IMR-90 (cell line): ENCODE measurements at regions not wholly inside any gene's neighbourhood (a gene's known extent, or its start where the extent isn't known, plus 50 kb on each side); places are given as distances from the start of the nearest gene placed in this dataset.

ENCODE experiments used
- ATAC-seq: fragments of 200-7000 bp; cut with Tn5 transposase; 2 replicates; pipeline ENCODE4 v1.9.1; 2020; ENCODE audit warnings: low read depth, mild to moderate bottlenecking, moderate library complexity
- BruUV-seq: library from RNA; stranded (reverse); fragments of 400-500 nt; replicated peaks from 2 replicates; lab custom pipeline; 2021; lab: Mats Ljungman, UMichigan
- CTCF ChIA-PET: fragments of 300-600 bp; formaldehyde crosslinking; extraction: SDS; loops from one replicate; lab custom pipeline; 2021; ENCODE audit warnings: antibody characterized with exemption; lab: Yijun Ruan, JAX
- POLR2A ChIA-PET: fragments of 300-600 bp; sonication (Branson Sonifier 250); formaldehyde crosslinking; loops from one replicate; lab custom pipeline; 2022; ENCODE audit warnings: antibody characterized with exemption; ENCODE audit not compliant: unreplicated experiment; lab: Charles Lee
- DNase-seq: peaks from one replicate; pipeline ENCODE4 v3.0.0; 2013
- H2AFZ ChIP-seq: replicated peaks from 2 replicates; pipeline ENCODE3; 2013; ENCODE audit warnings: low read length, mild to moderate bottlenecking; ENCODE audit not compliant: poor library complexity
- H2AK5ac ChIP-seq: 2 replicates; pipeline ENCODE4 v1.6.1; 2013; ENCODE audit warnings: low read depth, low read length, inconsistent platforms
- H2AK9ac ChIP-seq: replicated peaks from 2 replicates; pipeline ENCODE3; 2013; ENCODE audit warnings: mild to moderate bottlenecking, low read depth, low read length, moderate library complexity; ENCODE audit not compliant: poor library complexity
- H2BK120ac ChIP-seq: 2 replicates; pipeline ENCODE4 v1.6.1; 2013; ENCODE audit warnings: low read depth, low read length, inconsistent platforms
- H2BK15ac ChIP-seq: 3 replicates; pipeline ENCODE4 v1.6.1; 2013; ENCODE audit warnings: low read depth, low read length, inconsistent platforms
- H2BK20ac ChIP-seq: 2 replicates; pipeline ENCODE4 v1.6.1; 2013; ENCODE audit warnings: low read depth, mild to moderate bottlenecking, inconsistent platforms, low read length, moderate library complexity
- H2BK5ac ChIP-seq: 2 replicates; pipeline ENCODE4 v1.6.1; 2013; ENCODE audit warnings: mild to moderate bottlenecking, low read depth, low read length, inconsistent platforms; ENCODE audit not compliant: poor library complexity, severe bottlenecking
- H3K14ac ChIP-seq: replicated peaks from 2 replicates; pipeline ENCODE4 v1.6.1; 2013; ENCODE audit warnings: low read depth, low read length, inconsistent platforms
- H3K18ac ChIP-seq: 2 replicates; pipeline ENCODE4 v1.6.1; 2013; ENCODE audit warnings: low read depth, low read length, control low read depth
- H3K23ac ChIP-seq: 2 replicates; pipeline ENCODE4 v1.6.1; 2013; ENCODE audit warnings: low read depth, low read length, inconsistent platforms
- H3K27ac ChIP-seq: 2 replicates; pipeline ENCODE4 v1.5.1; 2013; ENCODE audit warnings: mild to moderate bottlenecking, control low read depth, low read length; ENCODE audit not compliant: insufficient read depth
- H3K27me3 ChIP-seq: 2 replicates; pipeline ENCODE4 v1.6.1; 2013; ENCODE audit warnings: low read length; ENCODE audit not compliant: control insufficient read depth, insufficient read depth
- H3K36me3 ChIP-seq: 2 replicates; pipeline ENCODE4 v1.6.1; 2013; ENCODE audit warnings: low read length, mixed read lengths; ENCODE audit not compliant: control insufficient read depth, insufficient read depth
- H3K4ac ChIP-seq: 2 replicates; pipeline ENCODE4 v1.6.1; 2013; ENCODE audit warnings: low read depth, low read length, inconsistent platforms
- H3K4me1 ChIP-seq: 2 replicates; pipeline ENCODE4 v1.6.1; 2013; ENCODE audit warnings: low read length, mixed read lengths; ENCODE audit not compliant: control insufficient read depth, insufficient read depth
- H3K4me2 ChIP-seq: 2 replicates; pipeline ENCODE4 v1.6.1; 2013; ENCODE audit warnings: low read depth, mild to moderate bottlenecking, control low read depth, low read length, moderate library complexity
- H3K4me3 ChIP-seq: 2 replicates; pipeline ENCODE4 v1.5.1; 2013; ENCODE audit warnings: low read depth, mild to moderate bottlenecking, control low read depth, low read length, moderate library complexity; ENCODE audit not compliant: insufficient read depth
- H3K56ac ChIP-seq: 2 replicates; pipeline ENCODE4 v1.6.1; 2013; ENCODE audit warnings: low read length, inconsistent platforms; ENCODE audit not compliant: insufficient read depth; ENCODE audit errors: extremely low read depth
- H3K79me1 ChIP-seq, 2 experiments: 2 replicates each; pipeline ENCODE4 v1.6.1; 2013; ENCODE audit warnings: low read length in 2 of 2, inconsistent platforms in 1 of 2, low read depth in 1 of 2
- H3K9ac ChIP-seq: 2 replicates; pipeline ENCODE4 v1.6.1; 2013; ENCODE audit warnings: low read depth, low read length, control low read depth
- H3K9me1 ChIP-seq: 2 replicates; pipeline ENCODE4 v1.6.1; 2013; ENCODE audit warnings: low read length, inconsistent platforms; ENCODE audit not compliant: insufficient read depth
- H3K9me3 ChIP-seq: 2 replicates; pipeline ENCODE4 v1.6.1; 2013; ENCODE audit warnings: low read length; ENCODE audit not compliant: control insufficient read depth, insufficient read depth
- H4K20me1 ChIP-seq: 2 replicates; pipeline ENCODE4 v1.6.1; 2013; ENCODE audit warnings: low read length, inconsistent platforms; ENCODE audit not compliant: insufficient read depth
- H4K5ac ChIP-seq: 2 replicates; pipeline ENCODE4 v1.6.1; 2013; ENCODE audit warnings: mild to moderate bottlenecking, low read depth, low read length, control low read depth
- H4K8ac ChIP-seq, 2 experiments: 2 replicates each; pipeline ENCODE4 v1.6.1; 2013; ENCODE audit warnings: low read depth in 2 of 2, low read length in 2 of 2, control low read depth in 1 of 2, inconsistent platforms in 1 of 2
- H4K91ac ChIP-seq: 2 replicates; pipeline ENCODE4 v1.6.1; 2013; ENCODE audit warnings: low read depth, low read length, inconsistent platforms; ENCODE audit not compliant: insufficient read depth
- BHLHE40 ChIP-seq: fragments of 150-350 bp; IDR thresholded peaks from 2 replicates; pipeline ENCODE4 v1.6.1; 2016; ENCODE audit warnings: mild to moderate bottlenecking, low read depth, low read length
- CEBPB ChIP-seq: IDR thresholded peaks from 2 replicates; pipeline ENCODE4 v1.6.1; 2012; ENCODE audit warnings: low read depth, low read length, improper control_type of control experiment
- CHD1 ChIP-seq: IDR thresholded peaks from 2 replicates; pipeline ENCODE4 v1.6.1; 2012; ENCODE audit warnings: low read depth, low read length, improper control_type of control experiment
- CTCF ChIP-seq: conservative IDR thresholded peaks from 2 replicates; pipeline ENCODE4 v1.5.1; 2012; ENCODE audit warnings: mild to moderate bottlenecking, low read depth, low read length, improper control_type of control experiment
- ELK1 ChIP-seq: fragments of 150-350 bp; IDR thresholded peaks from 2 replicates; pipeline ENCODE4 v1.6.1; 2016; ENCODE audit warnings: low read depth, mild to moderate bottlenecking, low read length, moderate library complexity, borderline replicate concordance
- FOS ChIP-seq: fragments of 150-350 bp; IDR thresholded peaks from 2 replicates; pipeline ENCODE4 v1.6.1; 2016; ENCODE audit warnings: low read depth, low read length
- MAFK ChIP-seq: IDR thresholded peaks from 2 replicates; pipeline ENCODE4 v1.6.1; 2012; ENCODE audit warnings: low read depth, low read length, improper control_type of control experiment
- MAZ ChIP-seq: IDR thresholded peaks from 2 replicates; pipeline ENCODE4 v1.6.1; 2012; ENCODE audit warnings: low read depth, mild to moderate bottlenecking, low read length, improper control_type of control experiment, moderate library complexity, borderline replicate concordance
- MXI1 ChIP-seq: IDR thresholded peaks from 2 replicates; pipeline ENCODE4 v1.6.1; 2012; ENCODE audit warnings: low read depth, mild to moderate bottlenecking, low read length, moderate library complexity, borderline replicate concordance
- NFE2L2 ChIP-seq: fragments of 150-350 bp; IDR thresholded peaks from 2 replicates; pipeline ENCODE4 v1.6.1; 2016; ENCODE audit warnings: low read depth, mild to moderate bottlenecking, low read length
- POLR2A ChIP-seq: IDR thresholded peaks from 2 replicates; pipeline ENCODE4 v1.6.1; 2012; ENCODE audit warnings: mild to moderate bottlenecking, low read depth, low read length
- RAD21 ChIP-seq: IDR thresholded peaks from 2 replicates; pipeline ENCODE4 v1.6.1; 2012; ENCODE audit warnings: low read length, improper control_type of control experiment
- RCOR1 ChIP-seq: IDR thresholded peaks from 2 replicates; pipeline ENCODE4 v1.6.1; 2012; ENCODE audit warnings: mild to moderate bottlenecking, low read length, improper control_type of control experiment; ENCODE audit not compliant: insufficient replicate concordance
- RFX5 ChIP-seq: IDR thresholded peaks from 2 replicates; pipeline ENCODE4 v1.8.0; 2012; ENCODE audit warnings: low read depth, mild to moderate bottlenecking, low read length, moderate library complexity
- SMC3 ChIP-seq: fragments of 150-350 bp; IDR thresholded peaks from 2 replicates; pipeline ENCODE4 v1.6.1; 2016; ENCODE audit warnings: low read depth, mild to moderate bottlenecking, antibody characterized with exemption, low read length, moderate library complexity
- WGBS, 2 experiments: methylation state at CpG; one replicate each; pipeline versions ENCODE4 v1.1.5 to v1.1.7; 2013; ENCODE audit warnings: missing lambda C conversion rate in 2 of 2; ENCODE audit not compliant: insufficient read length in 1 of 2; ENCODE audit errors: extremely low coverage in 2 of 2; 5-methylcytosine and 5-hydroxymethylcytosine counted together
- dilution Hi-C: fragments of 300-500 bp; cut with HindIII; formaldehyde crosslinking; loops from one replicate; pipeline ENCODE4 v1.14.3; 2018; ENCODE audit warnings: low sequenced_read_pairs; ENCODE audit not compliant: unreplicated experiment
- in situ Hi-C: fragments of 300-500 bp; cut with MboI; formaldehyde crosslinking; loops from 3 replicates; pipeline ENCODE4 v1.14.3; 2019; ENCODE audit warnings: low sequenced_read_pairs, inconsistent platforms, mixed read lengths
- intact Hi-C: fragments of 100-400 bp; cut with micrococcal nuclease; formaldehyde crosslinking; loops from 2 replicates; pipeline ENCODE4 v1.10.0; 2022
- TF ChIP-seq, protein P1 (sequence below): fragments of 150-350 bp; IDR thresholded peaks from 2 replicates; pipeline ENCODE4 v1.6.1; 2017; ENCODE audit warnings: mild to moderate bottlenecking, antibody characterized with exemption, low read length, low read depth

DNA sequence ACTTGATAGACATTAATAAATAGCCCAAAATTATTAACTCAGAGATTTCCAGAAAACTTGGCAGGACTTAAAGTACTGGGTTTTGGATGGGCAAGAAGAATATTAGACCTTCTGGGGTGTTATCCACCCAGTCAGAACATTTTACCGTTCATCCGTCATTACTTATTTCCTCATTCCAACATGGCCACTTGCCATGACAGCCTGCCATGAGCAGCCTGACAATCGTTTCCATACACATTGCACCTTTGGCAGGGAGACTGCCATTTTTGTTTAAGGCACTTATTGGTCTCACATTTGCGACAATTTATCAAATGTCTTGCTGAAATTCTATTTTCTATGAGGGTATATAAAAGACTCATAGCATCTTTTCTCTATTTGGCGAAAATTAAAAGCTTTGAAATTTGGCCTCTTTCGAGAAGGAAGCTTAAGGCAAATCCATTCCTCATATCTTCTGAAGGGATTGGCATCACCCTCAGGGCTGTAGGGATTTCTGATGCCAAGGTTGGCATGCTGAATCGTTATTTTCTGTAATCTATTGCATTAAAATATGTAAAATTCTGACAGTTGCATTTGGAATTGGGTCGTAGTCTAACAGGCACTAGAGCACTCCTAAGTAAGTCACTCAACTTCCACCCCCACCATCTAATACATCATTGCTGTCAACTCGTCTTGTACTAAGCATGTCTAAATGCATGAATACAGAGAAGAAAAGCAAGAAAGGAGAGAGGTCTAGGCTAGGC, 406.3 kb upstream of the PIK3C3 start:
- no peak overlapping the region for H3K9ac ChIP-seq
- intact Hi-C loops (no loop called here), in situ Hi-C loops (no loop called here), dilution Hi-C loops (no loop called here)
- H3K79me1 ChIP-seq: no peaks in the 10 kb centered on the region
- no peak overlapping the region for H2AFZ ChIP-seq
- no peak overlapping the region for H3K14ac ChIP-seq
- no peak overlapping the region for H2BK5ac ChIP-seq
- no peak overlapping the region for H2AK5ac ChIP-seq
- no peaks in the 10 kb centered on the region for H3K4me1 ChIP-seq
- no peak overlapping the region for H2BK15ac ChIP-seq
- BruUV-seq: no TSS peak
- no peak overlapping the region for H3K4me3 ChIP-seq
- no peak overlapping the region for H2AK9ac ChIP-seq
- H3K23ac ChIP-seq: no peak overlapping the region
- H2BK20ac ChIP-seq: no peak overlapping the region
- no peaks in the 10 kb centered on the region for H3K9me3 ChIP-seq
- H3K36me3 ChIP-seq: no peaks in the 10 kb centered on the region
- no peak overlapping the region for H2BK120ac ChIP-seq
- H3K18ac ChIP-seq: no peak overlapping the region
- WGBS, 2 experiments: no CpG with 5 or more reads among the region's 9 CpGs
- H4K8ac ChIP-seq: no peak overlapping the region
- no peak overlapping the region for H3K56ac ChIP-seq
- no peak overlapping the region for H4K91ac ChIP-seq
- DNase-seq (no peak), ATAC-seq (no peak)
- no peak overlapping the region for H3K4ac ChIP-seq
- no peak overlapping the region for H3K4me2 ChIP-seq
- CTCF ChIA-PET: no interaction called here
- no peaks in the 10 kb centered on the region for H3K27me3 ChIP-seq
- no peaks in the 10 kb centered on the region for H4K20me1 ChIP-seq
- no peak overlapping the region for H4K5ac ChIP-seq
- POLR2A ChIA-PET: no interaction called here
- H3K27ac ChIP-seq: no peak overlapping the region
- no peaks in the 10 kb centered on the region for H3K9me1 ChIP-seq
- TF ChIP-seq BHLHE40 (no peak), ELK1 (no peak), CEBPB (no peak), RFX5 (no peak), RAD21 (no peak), POLR2A (no peak), MXI1 (no peak), NFE2L2 (no peak), CTCF (no peak), CHD1 (no peak), FOS (no peak), SMC3 (no peak), MAZ (no peak), RCOR1 (no peak), MAFK (no peak)
- TF ChIP-seq, protein P1, sequence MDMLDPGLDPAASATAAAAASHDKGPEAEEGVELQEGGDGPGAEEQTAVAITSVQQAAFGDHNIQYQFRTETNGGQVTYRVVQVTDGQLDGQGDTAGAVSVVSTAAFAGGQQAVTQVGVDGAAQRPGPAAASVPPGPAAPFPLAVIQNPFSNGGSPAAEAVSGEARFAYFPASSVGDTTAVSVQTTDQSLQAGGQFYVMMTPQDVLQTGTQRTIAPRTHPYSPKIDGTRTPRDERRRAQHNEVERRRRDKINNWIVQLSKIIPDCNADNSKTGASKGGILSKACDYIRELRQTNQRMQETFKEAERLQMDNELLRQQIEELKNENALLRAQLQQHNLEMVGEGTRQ: no peak
